ENCODE measurements at regions not wholly inside any gene's neighbourhood (a gene's known extent, or its start where the extent isn't known, plus 50 kb on each side); places are given as distances from the start of the nearest gene placed in this dataset.

GRCh38 chr20:39960522-39961428, 728.3 kb downstream of the MAFB start:
- no peaks in the 10 kb centered on the region for H3K23me2 ChIP-seq (ENCODE audit: low read depth, low read length)
- H2BK15ac ChIP-seq (ENCODE audit: low read length) = no peak overlapping the region
- H3K4me2 ChIP-seq (ENCODE audit: insufficient read depth in 1 of 2, low read depth in 2 of 2, low read length in 2 of 2) = no peak overlapping the region; a peak in 1 of 4 replicates
- no peak overlapping the region for H2BK20ac ChIP-seq (ENCODE audit: low read length)
- no peak overlapping the region for H4K8ac ChIP-seq (ENCODE audit: extremely low read depth, insufficient read depth, low read length)
- H3K4me1 ChIP-seq (replicated peaks in 1 of 4; ENCODE audit: control insufficient read depth in 3 of 4, insufficient read depth in 4 of 4, low read length in 3 of 4) = peaks cover 4 to 10% (median 6%) of the 10 kb centered on the region in 4 experiments; a peak in 5 of 7 replicates
- H3K79me2 ChIP-seq (ENCODE audit: control insufficient read depth in 1 of 2, insufficient read depth in 2 of 2, low read length in 2 of 2) = no peaks in the 10 kb centered on the region
- ChIA-PET POLR2A (ENCODE audit: partially characterized antibody) (no interaction called here), CTCF (ENCODE audit: partially characterized antibody) (interaction anchor here (1.3 kb wide), 1 partner anchor 28 kb away, joined by 3 read pairs; no protein-coding TSS in a partner anchor)
- no peak overlapping the region for H4K91ac ChIP-seq (replicated peaks; ENCODE audit: insufficient read length, low read length)
- H3K4me3 ChIP-seq (ENCODE audit: extremely low read depth in 1 of 4, insufficient read depth in 2 of 4, low read depth in 3 of 4, low read length in 4 of 4) = no peak overlapping the region
- no peak overlapping the region for H3K18ac ChIP-seq (ENCODE audit: extremely low read depth, low read length)
- no peaks in the 10 kb centered on the region for H4K20me1 ChIP-seq (replicated peaks in 1 of 2; ENCODE audit: control insufficient read depth in 1 of 2, insufficient read depth in 2 of 2, low read length in 2 of 2)
- no peak overlapping the region for H3K4ac ChIP-seq (replicated peaks; ENCODE audit: insufficient read length, low read depth, low read length)
- no peak overlapping the region for H2BK5ac ChIP-seq (ENCODE audit: low read depth, low read length)
- H3K56ac ChIP-seq (replicated peaks; ENCODE audit: insufficient read length, low read depth, low read length) = no peak overlapping the region
- no peak overlapping the region for H3K23ac ChIP-seq (ENCODE audit: insufficient read length)
- H3K14ac ChIP-seq (ENCODE audit: insufficient read length) = no peak overlapping the region
- H3K9ac ChIP-seq (replicated peaks in 1 of 4; ENCODE audit: extremely low read depth in 1 of 4, low read depth in 3 of 4, low read length in 3 of 4) = no peak overlapping the region
- H3K27ac ChIP-seq (ENCODE audit: low read depth, low read length) = no peak overlapping the region
- no peak overlapping the region for H2AK5ac ChIP-seq (ENCODE audit: low read depth, low read length)
- FAIRE-seq = peak; percentile 7
- TF ChIP-seq RAD21 (IDR thresholded peaks at IDR 0.05 in 1 of 2, conservative IDR thresholded peaks at IDR 0.05 in 1 of 2; ENCODE audit: low read depth in 2 of 2, low read length in 2 of 2) (peak; percentile 7 to 14; a peak in 2 of 4 replicates), BRCA1 (IDR thresholded peaks at IDR 0.05; ENCODE audit: low read depth, low read length) (no peak)
- WGBS, 2 experiments (ENCODE audit: extremely low coverage in 1 of 2, insufficient coverage in 1 of 2, insufficient read length in 1 of 2, insufficient replicate concordance in 2 of 2, low coverage in 1 of 2, low lambda C conversion rate in 2 of 2, missing lambda C conversion rate in 1 of 2) = 70% methylated on average over 5 of the region's 7 CpGs; no CpG with 5 or more reads in 1 of the 2 experiments
- no peak overlapping the region for H2AFZ ChIP-seq (ENCODE audit: low read length)
- H3K36me3 ChIP-seq (ENCODE audit: control insufficient read depth in 2 of 4, insufficient read depth in 4 of 4, low read length in 3 of 4) = no peaks in the 10 kb centered on the region
- peak overlapping the region; percentile 60; the same call in 1 of the 2 replicates for H2BK12ac ChIP-seq (ENCODE audit: low read depth, low read length)
- peak overlapping the region; percentile 70 for H2BK120ac ChIP-seq (replicated peaks; ENCODE audit: low read depth, low read length)
- no peaks in the 10 kb centered on the region for H3K27me3 ChIP-seq (replicated peaks in 1 of 4; ENCODE audit: control insufficient read depth in 3 of 4, extremely low read depth in 1 of 4, insufficient read depth in 3 of 4, low read length in 3 of 4)
- no peak overlapping the region for H4K5ac ChIP-seq (ENCODE audit: insufficient read length, low read depth, low read length)
- DNase-seq (ENCODE audit: low read depth in 1 of 2, low spot score in 2 of 2) = peak in 1 of 2 experiments; percentile 55
- no peaks in the 10 kb centered on the region for H3K9me3 ChIP-seq (ENCODE audit: insufficient read depth in 2 of 2, low read depth in 1 of 2, low read length in 1 of 2)
- no peaks in the 10 kb centered on the region for H3K79me1 ChIP-seq (ENCODE audit: low read depth, low read length)
